ENCODE measurements at regions not wholly inside any gene's neighbourhood (a gene's known extent, or its start where the extent isn't known, plus 50 kb on each side); places are given as distances from the start of the nearest gene placed in this dataset.

- Histone ChIP-seq H3K36me3 (ENCODE audit: low read length) (no peaks in the 10 kb centered on the region), H3K9me2 (replicated peaks; ENCODE audit: insufficient read depth, low read length) (no peaks in the 10 kb centered on the region), H2AFZ (ENCODE audit: low read depth, low read length, severe bottlenecking) (no peak overlapping the region), H4K20me1 (ENCODE audit: low read depth, low read length) (no peaks in the 10 kb centered on the region), H3K4me2 (ENCODE audit: low read depth, low read length, poor library complexity, severe bottlenecking) (no peak overlapping the region), H3F3A (ENCODE audit: insufficient read depth) (no peaks in the 10 kb centered on the region), H3K9ac (ENCODE audit: low read length) (no peak overlapping the region), H3K79me2 (ENCODE audit: insufficient read depth, low read length) (no peaks in the 10 kb centered on the region), H3K27me3 (ENCODE audit: low read length) (no peaks in the 10 kb centered on the region), H3K27ac (ENCODE audit: low read depth, low read length) (no peak overlapping the region), H3K4me3 (ENCODE audit: insufficient read depth, low read length, poor library complexity, severe bottlenecking) (no peak overlapping the region), H3K9me3 (ENCODE audit: insufficient read depth, low read length) (no peaks in the 10 kb centered on the region)
- TF ChIP-seq EZH2phosphoT487 (conservative IDR thresholded peaks at IDR 0.05; ENCODE audit: low read length) (no peak), CTCF (IDR thresholded peaks at IDR 0.05; ENCODE audit: insufficient read depth, low read length, poor library complexity, severe bottlenecking) (no peak)
Observed at GRCh38 chr11:121692236-121692635, 239.5 kb upstream of the SORL1-AS1 start.

GRCh38 chr11:121688860-121689614, 236.3 kb upstream of the SORL1-AS1 start:
- H3K79me2 ChIP-seq (ENCODE audit: insufficient read depth, low read length), result no peaks in the 10 kb centered on the region
- no peak overlapping the region for H2AFZ ChIP-seq (ENCODE audit: low read depth, low read length, severe bottlenecking)
- no peak overlapping the region for H3K9ac ChIP-seq (ENCODE audit: low read length)
- H3K4me2 ChIP-seq (ENCODE audit: low read depth, low read length, poor library complexity, severe bottlenecking), result no peak overlapping the region
- H3K27me3 ChIP-seq (ENCODE audit: low read length), result no peaks in the 10 kb centered on the region
- no peak overlapping the region for H3K27ac ChIP-seq (ENCODE audit: low read depth, low read length)
- H3K9me2 ChIP-seq (replicated peaks; ENCODE audit: insufficient read depth, low read length), result no peaks in the 10 kb centered on the region
- no peaks in the 10 kb centered on the region for H3K9me3 ChIP-seq (ENCODE audit: insufficient read depth, low read length)
- no peaks in the 10 kb centered on the region for H3F3A ChIP-seq (ENCODE audit: insufficient read depth)
- no peaks in the 10 kb centered on the region for H3K36me3 ChIP-seq (ENCODE audit: low read length)
- H4K20me1 ChIP-seq (ENCODE audit: low read depth, low read length), result no peaks in the 10 kb centered on the region
- H3K4me3 ChIP-seq (ENCODE audit: insufficient read depth, low read length, poor library complexity, severe bottlenecking), result no peak overlapping the region
- TF ChIP-seq EZH2phosphoT487 (conservative IDR thresholded peaks at IDR 0.05; ENCODE audit: low read length), result no peak
- no peak for TF ChIP-seq CTCF (IDR thresholded peaks at IDR 0.05; ENCODE audit: insufficient read depth, low read length, poor library complexity, severe bottlenecking)

- H3F3A ChIP-seq (ENCODE audit: insufficient read depth), result no peaks in the 10 kb centered on the region
- no peak overlapping the region for H3K27ac ChIP-seq (ENCODE audit: low read depth, low read length)
- H3K4me2 ChIP-seq (ENCODE audit: low read depth, low read length, poor library complexity, severe bottlenecking), result no peak overlapping the region
- no peaks in the 10 kb centered on the region for H3K9me2 ChIP-seq (replicated peaks; ENCODE audit: insufficient read depth, low read length)
- H4K20me1 ChIP-seq (ENCODE audit: low read depth, low read length), result no peaks in the 10 kb centered on the region
- H3K9me3 ChIP-seq (ENCODE audit: insufficient read depth, low read length), result no peaks in the 10 kb centered on the region
- H3K9ac ChIP-seq (ENCODE audit: low read length), result no peak overlapping the region
- no peak for TF ChIP-seq CTCF (IDR thresholded peaks at IDR 0.05; ENCODE audit: insufficient read depth, low read length, poor library complexity, severe bottlenecking)
- TF ChIP-seq EZH2phosphoT487 (conservative IDR thresholded peaks at IDR 0.05; ENCODE audit: low read length), result no peak
- no peaks in the 10 kb centered on the region for H3K79me2 ChIP-seq (ENCODE audit: insufficient read depth, low read length)
- H3K36me3 ChIP-seq (ENCODE audit: low read length), result no peaks in the 10 kb centered on the region
- no peaks in the 10 kb centered on the region for H3K27me3 ChIP-seq (ENCODE audit: low read length)
- H2AFZ ChIP-seq (ENCODE audit: low read depth, low read length, severe bottlenecking), result no peak overlapping the region
- H3K4me3 ChIP-seq (ENCODE audit: insufficient read depth, low read length, poor library complexity, severe bottlenecking), result no peak overlapping the region
Observed at GRCh38 chr11:121688055-121688491, 235.3 kb upstream of the SORL1-AS1 start.

All from SU-DHL-6 (cell line).